HepG2 (cell line): ENCODE measurements at regions not wholly inside any gene's neighbourhood (a gene's known extent, or its start where the extent isn't known, plus 50 kb on each side); places are given as distances from the start of the nearest gene placed in this dataset.

Experiments used
- ATAC-seq: fragments of 200-7000 bp; cut with Tn5 transposase; 3 replicates; pipeline ENCODE4 v1.9.1; 2020; ENCODE audit warnings: mild to moderate bottlenecking, moderate library complexity
- BruUV-seq: library from RNA; stranded (reverse); fragments of 400-500 nt; replicated peaks from 2 replicates; lab custom pipeline; 2021; lab: Mats Ljungman, UMichigan
- CTCF ChIA-PET: fragments of 300-600 bp; formaldehyde crosslinking; extraction: SDS; loops from one replicate; lab custom pipeline; 2021; ENCODE audit warnings: low total read pairs, inconsistent platforms, low intra/inter-chr PET ratio; lab: Yijun Ruan, JAX
- POLR2A ChIA-PET: fragments of 350-600 bp; sonication (Branson Sonifier 250); formaldehyde crosslinking; loops from one replicate; lab custom pipeline; 2020; ENCODE audit warnings: antibody characterized with exemption, inconsistent platforms; lab: Yijun Ruan, JAX
- DNase-seq: peaks from one replicate; pipeline ENCODE4 v3.0.0-alpha.2; 2015; ENCODE audit warnings: low spot score
- FAIRE-seq: peaks from 3 replicates; lab custom pipeline; 2011; peaks lifted over from hg19 to GRCh38; lab: Jason Lieb, UNC
- H2AFZ ChIP-seq: one replicate; pipeline ENCODE4 v1.6.1; 2011; ENCODE audit warnings: low read length, inconsistent platforms
- H3K27ac ChIP-seq: fragments of 300-600 bp; 3 replicates; pipeline ENCODE4 v1.8.0; 2011; ENCODE audit warnings: mixed run types, mild to moderate bottlenecking, mixed read lengths, low read length, inconsistent platforms; ENCODE audit not compliant: insufficient read depth; ENCODE audit errors: extremely low read length
- H3K27me3 ChIP-seq, 2 experiments: fragments of 200-600 bp in 1 of 2; 2 replicates in 1 of 2; 3 replicates in 1 of 2; pipeline versions ENCODE4 v1.6.0 to v1.8.0; 2011; ENCODE audit warnings: low read length in 2 of 2, mild to moderate bottlenecking in 2 of 2, moderate library complexity in 2 of 2, inconsistent platforms in 1 of 2; ENCODE audit not compliant: insufficient read depth in 2 of 2, control insufficient read depth in 1 of 2
- H3K36me3 ChIP-seq, 2 experiments: fragments of 200-600 bp in 1 of 2; replicated peaks in 1 of 2; 2 replicates in 1 of 2; 3 replicates in 1 of 2; pipeline versions ENCODE4 v1.5.1 to v1.8.0; 2011; ENCODE audit warnings: low read length in 2 of 2, inconsistent platforms in 1 of 2; ENCODE audit not compliant: insufficient read depth in 2 of 2, control insufficient read depth in 1 of 2
- H3K4me1 ChIP-seq: 2 replicates; pipeline ENCODE4 v1.5.1; 2012; ENCODE audit warnings: low read length, inconsistent platforms; ENCODE audit not compliant: insufficient read depth
- H3K4me2 ChIP-seq: 2 replicates; pipeline ENCODE4 v1.6.0; 2011; ENCODE audit warnings: low read depth, low read length, inconsistent platforms
- H3K4me3 ChIP-seq, 3 experiments: fragments of 200-600 bp in 1 of 3; sonication (generic), shearing (Covaris generic) in 1 of 3; replicated peaks in 1 of 3; 2 replicates each; pipeline ENCODE4 v1.5.1; 2011 to 2016; ENCODE audit warnings: low read length in 3 of 3, inconsistent platforms in 2 of 3, low read depth in 2 of 3, mild to moderate bottlenecking in 2 of 3, control low read depth in 1 of 3, mixed read lengths in 1 of 3; ENCODE audit not compliant: insufficient read depth in 1 of 3
- H3K79me2 ChIP-seq: one replicate; pipeline ENCODE4 v1.6.1; 2011; ENCODE audit warnings: low read length, inconsistent platforms; ENCODE audit not compliant: insufficient read depth
- H3K9ac ChIP-seq: 2 replicates; pipeline ENCODE4 v1.6.0; 2011; ENCODE audit warnings: mild to moderate bottlenecking, low read depth, low read length, inconsistent platforms; ENCODE audit not compliant: insufficient read depth
- H3K9me3 ChIP-seq: 2 replicates; pipeline ENCODE4 v1.5.1; 2012; ENCODE audit warnings: mild to moderate bottlenecking, low read length
- H4K20me1 ChIP-seq: 2 replicates; pipeline ENCODE4 v1.6.0; 2011; ENCODE audit warnings: inconsistent platforms, mild to moderate bottlenecking, low read length, moderate library complexity; ENCODE audit not compliant: insufficient read depth
- ATAD3A ChIP-seq: sonication (generic); formaldehyde crosslinking; IDR thresholded peaks from 2 replicates; pipeline ENCODE4 v1.4.0; 2020; ENCODE audit warnings: missing genetic modification reagents
- ATF5 ChIP-seq: sonication (generic); formaldehyde crosslinking; IDR thresholded peaks from 2 replicates; pipeline ENCODE4 v1.4.0; 2020; ENCODE audit warnings: mild to moderate bottlenecking, low read depth, missing genetic modification reagents
- BCL6 ChIP-seq: IDR thresholded peaks from 2 replicates; pipeline ENCODE4 v1.6.1; 2016; ENCODE audit warnings: missing genetic modification reagents, missing compliant biosample characterization
- E2F2 ChIP-seq: sonication (generic); formaldehyde crosslinking; IDR thresholded peaks from 2 replicates; pipeline ENCODE4 v1.4.0; 2020; ENCODE audit warnings: missing genetic modification reagents, borderline replicate concordance
- FOXK1 ChIP-seq: sonication (generic); formaldehyde crosslinking; IDR thresholded peaks from 2 replicates; pipeline ENCODE4 v1.4.0; 2020; ENCODE audit warnings: low read depth, missing genetic modification reagents, borderline replicate concordance
- HOXA7 ChIP-seq: sonication (generic); formaldehyde crosslinking; IDR thresholded peaks from 2 replicates; pipeline ENCODE4 v1.8.1; 2022; ENCODE audit warnings: mild to moderate bottlenecking, missing genetic modification reagents, moderate library complexity
- NR0B2 ChIP-seq: sonication (generic); formaldehyde crosslinking; IDR thresholded peaks from 2 replicates; pipeline ENCODE4 v1.4.0; 2020; ENCODE audit warnings: mild to moderate bottlenecking, missing genetic modification reagents
- PBX3 ChIP-seq: sonication (generic); formaldehyde crosslinking; IDR thresholded peaks from 2 replicates; pipeline ENCODE4 v1.8.1; 2023; ENCODE audit warnings: missing genetic modification reagents, inconsistent platforms, borderline replicate concordance
- SIX4 ChIP-seq: sonication (generic); formaldehyde crosslinking; IDR thresholded peaks from 2 replicates; pipeline ENCODE4 v1.4.0; 2020; ENCODE audit warnings: missing genetic modification reagents
- ZFP91 ChIP-seq: sonication (generic); formaldehyde crosslinking; IDR thresholded peaks from 2 replicates; pipeline ENCODE4 v1.9.0; 2022; ENCODE audit warnings: missing genetic modification reagents, mild to moderate bottlenecking, borderline replicate concordance
- ZNF354B ChIP-seq: sonication (generic); formaldehyde crosslinking; IDR thresholded peaks from 2 replicates; pipeline ENCODE4 v1.8.0; 2022; ENCODE audit warnings: mild to moderate bottlenecking, missing genetic modification reagents
- ZNF383 ChIP-seq: sonication (generic); formaldehyde crosslinking; IDR thresholded peaks from 2 replicates; pipeline ENCODE4 v1.4.0; 2020; ENCODE audit warnings: missing genetic modification reagents, mild to moderate bottlenecking, borderline replicate concordance
- ZNF547 ChIP-seq: sonication (generic); formaldehyde crosslinking; IDR thresholded peaks from 2 replicates; pipeline ENCODE4 v1.5.1; 2020; ENCODE audit warnings: mild to moderate bottlenecking, missing genetic modification reagents
- ZNF775 ChIP-seq: sonication (generic); formaldehyde crosslinking; IDR thresholded peaks from 2 replicates; pipeline ENCODE4 v1.4.0; 2020; ENCODE audit warnings: missing genetic modification reagents, mild to moderate bottlenecking, moderate library complexity, borderline replicate concordance
- WGBS: methylation state at CpG from one replicate; pipeline ENCODE4 v1.1.6; 2017; ENCODE audit warnings: low lambda C conversion rate; 5-methylcytosine and 5-hydroxymethylcytosine counted together
- in situ Hi-C: cut with HindIII; loops from 2 replicates; pipeline ENCODE4 v1.10.0; 2017; ENCODE audit warnings: low pct_unique_long_range_greater_than_20kb; ENCODE audit not compliant: extremely low pct_ligation_motif_present
- intact Hi-C: fragments of 100-400 bp; cut with micrococcal nuclease; formaldehyde crosslinking; loops from one replicate; pipeline ENCODE4 v1.10.0; 2022; ENCODE audit not compliant: unreplicated experiment
- TF ChIP-seq, protein P1 (sequence below), 2 experiments: sonication (generic) in 1 of 2; formaldehyde crosslinking in 1 of 2; IDR thresholded peaks; 2 replicates each; pipeline versions ENCODE4 v1.4.0 to v1.6.1; 2018 to 2020; ENCODE audit warnings: missing genetic modification reagents in 2 of 2, borderline replicate concordance in 1 of 2, low read depth in 1 of 2, mild to moderate bottlenecking in 1 of 2, missing biosample characterization in 1 of 2
- TF ChIP-seq, protein P2 (sequence below): sonication (generic); formaldehyde crosslinking; IDR thresholded peaks from 2 replicates; pipeline ENCODE4 v1.8.0; 2022; ENCODE audit warnings: mild to moderate bottlenecking, missing genetic modification reagents, borderline replicate concordance

- ATAC-seq (no peak), DNase-seq (no peak)
- TF ChIP-seq PBX3 (CRISPR knock-in tag), result no peak
- TF ChIP-seq E2F2, result no peak
- TF ChIP-seq NR0B2 (CRISPR knock-in tag), result no peak
- no peak for TF ChIP-seq ATAD3A (CRISPR knock-in tag)
- no peak for TF ChIP-seq ZFP91 (CRISPR knock-in tag)
- no peak for TF ChIP-seq ZNF383
- no peak for TF ChIP-seq ZNF775 (CRISPR knock-in tag)
- TF ChIP-seq, protein P1, sequence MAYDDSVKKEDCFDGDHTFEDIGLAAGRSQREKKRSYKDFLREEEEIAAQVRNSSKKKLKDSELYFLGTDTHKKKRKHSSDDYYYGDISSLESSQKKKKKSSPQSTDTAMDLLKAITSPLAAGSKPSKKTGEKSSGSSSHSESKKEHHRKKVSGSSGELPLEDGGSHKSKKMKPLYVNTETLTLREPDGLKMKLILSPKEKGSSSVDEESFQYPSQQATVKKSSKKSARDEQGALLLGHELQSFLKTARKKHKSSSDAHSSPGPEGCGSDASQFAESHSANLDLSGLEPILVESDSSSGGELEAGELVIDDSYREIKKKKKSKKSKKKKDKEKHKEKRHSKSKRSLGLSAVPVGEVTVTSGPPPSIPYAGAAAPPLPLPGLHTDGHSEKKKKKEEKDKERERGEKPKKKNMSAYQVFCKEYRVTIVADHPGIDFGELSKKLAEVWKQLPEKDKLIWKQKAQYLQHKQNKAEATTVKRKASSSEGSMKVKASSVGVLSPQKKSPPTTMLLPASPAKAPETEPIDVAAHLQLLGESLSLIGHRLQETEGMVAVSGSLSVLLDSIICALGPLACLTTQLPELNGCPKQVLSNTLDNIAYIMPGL (CRISPR knock-in tag; IDR thresholded peaks at IDR 0.05; ENCODE audit: borderline replicate concordance in 1 of 2, low read depth in 1 of 2), result no peak
- TF ChIP-seq BCL6, result no peak
- no peak for TF ChIP-seq ZNF354B (CRISPR knock-in tag)
- TF ChIP-seq, protein P2, sequence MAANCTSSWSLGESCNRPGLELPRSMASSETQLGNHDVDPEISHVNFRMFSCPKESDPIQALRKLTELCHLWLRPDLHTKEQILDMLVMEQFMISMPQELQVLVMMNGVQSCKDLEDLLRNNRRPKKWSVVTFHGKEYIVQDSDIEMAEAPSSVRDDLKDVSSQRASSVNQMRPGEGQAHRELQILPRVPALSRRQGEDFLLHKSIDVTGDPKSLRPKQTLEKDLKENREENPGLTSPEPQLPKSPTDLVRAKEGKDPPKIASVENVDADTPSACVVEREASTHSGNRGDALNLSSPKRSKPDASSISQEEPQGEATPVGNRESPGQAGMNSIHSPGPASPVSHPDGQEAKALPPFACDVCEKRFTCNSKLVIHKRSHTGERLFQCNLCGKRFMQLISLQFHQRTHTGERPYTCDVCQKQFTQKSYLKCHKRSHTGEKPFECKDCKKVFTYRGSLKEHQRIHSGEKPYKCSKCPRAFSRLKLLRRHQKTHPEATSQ (CRISPR knock-in tag), result no peak
- no peak for TF ChIP-seq ZNF547 (CRISPR knock-in tag)
- no peak for TF ChIP-seq HOXA7 (CRISPR knock-in tag)
- no peak for TF ChIP-seq SIX4 (CRISPR knock-in tag)
- no peak for TF ChIP-seq FOXK1 (CRISPR knock-in tag)
- TF ChIP-seq ATF5 (CRISPR knock-in tag), result no peak
These were observed 693.4 kb downstream of the ADGRL2 start for GRCh38 chr1:82494117-82494516.

More at GRCh38 chr1:82494117-82494516, 693.4 kb downstream of the ADGRL2 start:
- H2AFZ ChIP-seq, result no peak overlapping the region
- no peaks in the 10 kb centered on the region for H3K79me2 ChIP-seq
- no peak overlapping the region for H3K9ac ChIP-seq
- H3K4me3 ChIP-seq, result no peak overlapping the region
- ChIA-PET CTCF (no interaction called here), POLR2A (no interaction called here)
- in situ Hi-C loops (no loop called here), intact Hi-C loops (no loop called here)
- H3K4me1 ChIP-seq, result no peaks in the 10 kb centered on the region
- no peaks in the 10 kb centered on the region for H3K36me3 ChIP-seq
- H3K27ac ChIP-seq, result no peak overlapping the region
- H3K4me2 ChIP-seq, result no peak overlapping the region
- no peaks in the 10 kb centered on the region for H3K27me3 ChIP-seq
- BruUV-seq, result no TSS peak
- FAIRE-seq, result no peak
- H3K9me3 ChIP-seq, result peaks cover 90% of the 10 kb centered on the region
- WGBS, result 20% methylated on average over 3 of the region's 3 CpGs
- no peaks in the 10 kb centered on the region for H4K20me1 ChIP-seq
